GM23338 (cell line): ENCODE measurements at regions not wholly inside any gene's neighbourhood (a gene's known extent, or its start where the extent isn't known, plus 50 kb on each side); places are given as distances from the start of the nearest gene placed in this dataset.

ENCODE experiments used
- ATAC-seq: fragments of 200-7000 bp; cut with Tn5 transposase; 3 replicates; pipeline ENCODE4 v1.9.1; 2020
- DNase-seq: peaks from one replicate; pipeline ENCODE4 v3.0.0-alpha.2; 2015; ENCODE audit warnings: low spot score
- H2AFZ ChIP-seq: fragments of 200-600 bp; sonication (generic); 2 replicates; pipeline ENCODE4 v1.8.0; 2016; ENCODE audit warnings: antibody characterized with exemption, mild to moderate bottlenecking, moderate library complexity
- H3F3A ChIP-seq: fragments of 200-600 bp; sonication (generic); replicated peaks from 2 replicates; pipeline ENCODE4 v1.8.0; 2017; ENCODE audit warnings: antibody characterized with exemption, mixed run types, low read depth
- H3K27ac ChIP-seq: fragments of 200-600 bp; sonication (generic); 2 replicates; pipeline ENCODE4 v1.6.1; 2016; ENCODE audit warnings: low read depth
- H3K27me3 ChIP-seq: fragments of 200-600 bp; sonication (generic); 2 replicates; pipeline ENCODE4 v1.8.0; 2016; ENCODE audit warnings: mild to moderate bottlenecking, mixed run types, moderate library complexity; ENCODE audit not compliant: insufficient read depth
- H3K36me3 ChIP-seq: fragments of 200-600 bp; sonication (generic); 2 replicates; pipeline ENCODE4 v1.8.0; 2016; ENCODE audit warnings: mild to moderate bottlenecking; ENCODE audit not compliant: insufficient read depth
- H3K4me1 ChIP-seq: fragments of 200-600 bp; sonication (generic); 2 replicates; pipeline ENCODE4 v1.8.0; 2016; ENCODE audit warnings: mild to moderate bottlenecking, moderate library complexity; ENCODE audit not compliant: insufficient read depth
- H3K4me2 ChIP-seq: fragments of 200-600 bp; sonication (generic); 2 replicates; pipeline ENCODE4 v1.7.1; 2017; ENCODE audit warnings: mixed run types
- H3K4me3 ChIP-seq: fragments of 200-600 bp; sonication (generic); 2 replicates; pipeline ENCODE4 v1.6.1; 2016; ENCODE audit warnings: mixed run types
- H3K79me2 ChIP-seq: fragments of 200-600 bp; sonication (generic); replicated peaks from 2 replicates; pipeline ENCODE4 v1.8.0; 2017; ENCODE audit warnings: mild to moderate bottlenecking; ENCODE audit not compliant: insufficient read depth
- H3K9me2 ChIP-seq: fragments of 200-600 bp; sonication (generic); 2 replicates; pipeline ENCODE4 v1.8.0; 2017; ENCODE audit not compliant: insufficient read depth
- H4K20me1 ChIP-seq: fragments of 200-600 bp; sonication (generic); replicated peaks from 2 replicates; pipeline ENCODE4 v1.8.0; 2017; ENCODE audit warnings: mild to moderate bottlenecking; ENCODE audit not compliant: insufficient read depth
- H3K27ac Mint-ChIP-seq: 2 replicates; pipeline ENCODE4 v1.8.0; 2020; ENCODE audit warnings: inconsistent platforms, mild to moderate bottlenecking, moderate library complexity, mixed read lengths
- H3K27me3 Mint-ChIP-seq: 3 replicates; pipeline ENCODE4 v1.8.0; 2022; ENCODE audit warnings: low read depth, mild to moderate bottlenecking, moderate library complexity, mixed read lengths, inconsistent platforms; ENCODE audit not compliant: insufficient read depth, poor library complexity
- H3K36me3 Mint-ChIP-seq: 3 replicates; pipeline ENCODE4 v1.8.0; 2021; ENCODE audit warnings: low read depth, mild to moderate bottlenecking, inconsistent platforms, moderate library complexity, mixed read lengths
- H3K4me1 Mint-ChIP-seq: 3 replicates; pipeline ENCODE4 v1.8.0; 2020; ENCODE audit warnings: mild to moderate bottlenecking, inconsistent platforms, mixed read lengths
- H3K4me3 Mint-ChIP-seq: 3 replicates; pipeline ENCODE4 v1.8.0; 2021; ENCODE audit warnings: moderate library complexity, mild to moderate bottlenecking, inconsistent platforms, mixed read lengths
- H3K9me3 Mint-ChIP-seq: 3 replicates; pipeline ENCODE4 v1.8.0; 2020; ENCODE audit warnings: moderate library complexity, mild to moderate bottlenecking, inconsistent platforms, mixed read lengths
- CREB1 ChIP-seq: fragments of 250-450 bp; sonication (Bioruptor Pico); IDR thresholded peaks from 2 replicates; pipeline ENCODE4 v1.5.0; 2020; ENCODE audit warnings: low read depth, mild to moderate bottlenecking, moderate library complexity
- ETS1 ChIP-seq: IDR thresholded peaks from 2 replicates; pipeline ENCODE4 v1.6.1; 2016; ENCODE audit warnings: antibody characterized with exemption
- EZH2 ChIP-seq: fragments of 200-600 bp; sonication (generic); IDR thresholded peaks from one replicate; pipeline ENCODE4 v1.8.0; 2017; ENCODE audit warnings: antibody characterized with exemption, mild to moderate bottlenecking, low read depth; ENCODE audit not compliant: unreplicated experiment
- JUNB ChIP-seq: IDR thresholded peaks from one replicate; pipeline ENCODE4 v1.6.1; 2016; ENCODE audit warnings: antibody characterized with exemption; ENCODE audit not compliant: unreplicated experiment
- NANOG ChIP-seq: IDR thresholded peaks from 2 replicates; pipeline ENCODE4 v1.6.1; 2016; ENCODE audit warnings: antibody characterized with exemption, borderline replicate concordance
- POLR2AphosphoS5 ChIP-seq: IDR thresholded peaks from 2 replicates; pipeline ENCODE4 v1.6.1; 2016; ENCODE audit warnings: antibody characterized with exemption, low read depth
- ZNF114 ChIP-seq: fragments of 250-450 bp; sonication (Bioruptor Pico); IDR thresholded peaks from 2 replicates; pipeline ENCODE4 v1.5.0; 2020; ENCODE audit warnings: mild to moderate bottlenecking, moderate library complexity
- TF ChIP-seq, protein P1 (sequence below): fragments of 250-450 bp; sonication (Bioruptor Pico); IDR thresholded peaks from 2 replicates; pipeline ENCODE4 v1.5.0; 2020; ENCODE audit warnings: mild to moderate bottlenecking, moderate library complexity

- no peak for DNase-seq
Observed at GRCh38 chr9:12613071-12613470, 80.1 kb upstream of the TYRP1 start.

More at GRCh38 chr9:12613071-12613470, 80.1 kb upstream of the TYRP1 start:
- no peak overlapping the region for H3K27ac Mint-ChIP-seq
- no peaks in the 10 kb centered on the region for H3K9me3 Mint-ChIP-seq
- Histone ChIP-seq H3K27ac (no peak overlapping the region), H3K4me1 (peaks cover 3% of the 10 kb centered on the region; the same call in 1 of the 2 replicates), H2AFZ (no peak overlapping the region), H3K9me2 (peaks cover 6% of the 10 kb centered on the region; the same call in 1 of the 2 replicates), H3K79me2 (no peaks in the 10 kb centered on the region), H3F3A (no peaks in the 10 kb centered on the region), H3K36me3 (no peaks in the 10 kb centered on the region), H3K27me3 (no peaks in the 10 kb centered on the region), H4K20me1 (no peaks in the 10 kb centered on the region), H3K4me3 (no peak overlapping the region), H3K4me2 (no peak overlapping the region)
- TF ChIP-seq ZNF114 (CRISPR knock-in tag) = no peak
- TF ChIP-seq ETS1 = no peak
- TF ChIP-seq EZH2 = no peak
- TF ChIP-seq, protein P1, sequence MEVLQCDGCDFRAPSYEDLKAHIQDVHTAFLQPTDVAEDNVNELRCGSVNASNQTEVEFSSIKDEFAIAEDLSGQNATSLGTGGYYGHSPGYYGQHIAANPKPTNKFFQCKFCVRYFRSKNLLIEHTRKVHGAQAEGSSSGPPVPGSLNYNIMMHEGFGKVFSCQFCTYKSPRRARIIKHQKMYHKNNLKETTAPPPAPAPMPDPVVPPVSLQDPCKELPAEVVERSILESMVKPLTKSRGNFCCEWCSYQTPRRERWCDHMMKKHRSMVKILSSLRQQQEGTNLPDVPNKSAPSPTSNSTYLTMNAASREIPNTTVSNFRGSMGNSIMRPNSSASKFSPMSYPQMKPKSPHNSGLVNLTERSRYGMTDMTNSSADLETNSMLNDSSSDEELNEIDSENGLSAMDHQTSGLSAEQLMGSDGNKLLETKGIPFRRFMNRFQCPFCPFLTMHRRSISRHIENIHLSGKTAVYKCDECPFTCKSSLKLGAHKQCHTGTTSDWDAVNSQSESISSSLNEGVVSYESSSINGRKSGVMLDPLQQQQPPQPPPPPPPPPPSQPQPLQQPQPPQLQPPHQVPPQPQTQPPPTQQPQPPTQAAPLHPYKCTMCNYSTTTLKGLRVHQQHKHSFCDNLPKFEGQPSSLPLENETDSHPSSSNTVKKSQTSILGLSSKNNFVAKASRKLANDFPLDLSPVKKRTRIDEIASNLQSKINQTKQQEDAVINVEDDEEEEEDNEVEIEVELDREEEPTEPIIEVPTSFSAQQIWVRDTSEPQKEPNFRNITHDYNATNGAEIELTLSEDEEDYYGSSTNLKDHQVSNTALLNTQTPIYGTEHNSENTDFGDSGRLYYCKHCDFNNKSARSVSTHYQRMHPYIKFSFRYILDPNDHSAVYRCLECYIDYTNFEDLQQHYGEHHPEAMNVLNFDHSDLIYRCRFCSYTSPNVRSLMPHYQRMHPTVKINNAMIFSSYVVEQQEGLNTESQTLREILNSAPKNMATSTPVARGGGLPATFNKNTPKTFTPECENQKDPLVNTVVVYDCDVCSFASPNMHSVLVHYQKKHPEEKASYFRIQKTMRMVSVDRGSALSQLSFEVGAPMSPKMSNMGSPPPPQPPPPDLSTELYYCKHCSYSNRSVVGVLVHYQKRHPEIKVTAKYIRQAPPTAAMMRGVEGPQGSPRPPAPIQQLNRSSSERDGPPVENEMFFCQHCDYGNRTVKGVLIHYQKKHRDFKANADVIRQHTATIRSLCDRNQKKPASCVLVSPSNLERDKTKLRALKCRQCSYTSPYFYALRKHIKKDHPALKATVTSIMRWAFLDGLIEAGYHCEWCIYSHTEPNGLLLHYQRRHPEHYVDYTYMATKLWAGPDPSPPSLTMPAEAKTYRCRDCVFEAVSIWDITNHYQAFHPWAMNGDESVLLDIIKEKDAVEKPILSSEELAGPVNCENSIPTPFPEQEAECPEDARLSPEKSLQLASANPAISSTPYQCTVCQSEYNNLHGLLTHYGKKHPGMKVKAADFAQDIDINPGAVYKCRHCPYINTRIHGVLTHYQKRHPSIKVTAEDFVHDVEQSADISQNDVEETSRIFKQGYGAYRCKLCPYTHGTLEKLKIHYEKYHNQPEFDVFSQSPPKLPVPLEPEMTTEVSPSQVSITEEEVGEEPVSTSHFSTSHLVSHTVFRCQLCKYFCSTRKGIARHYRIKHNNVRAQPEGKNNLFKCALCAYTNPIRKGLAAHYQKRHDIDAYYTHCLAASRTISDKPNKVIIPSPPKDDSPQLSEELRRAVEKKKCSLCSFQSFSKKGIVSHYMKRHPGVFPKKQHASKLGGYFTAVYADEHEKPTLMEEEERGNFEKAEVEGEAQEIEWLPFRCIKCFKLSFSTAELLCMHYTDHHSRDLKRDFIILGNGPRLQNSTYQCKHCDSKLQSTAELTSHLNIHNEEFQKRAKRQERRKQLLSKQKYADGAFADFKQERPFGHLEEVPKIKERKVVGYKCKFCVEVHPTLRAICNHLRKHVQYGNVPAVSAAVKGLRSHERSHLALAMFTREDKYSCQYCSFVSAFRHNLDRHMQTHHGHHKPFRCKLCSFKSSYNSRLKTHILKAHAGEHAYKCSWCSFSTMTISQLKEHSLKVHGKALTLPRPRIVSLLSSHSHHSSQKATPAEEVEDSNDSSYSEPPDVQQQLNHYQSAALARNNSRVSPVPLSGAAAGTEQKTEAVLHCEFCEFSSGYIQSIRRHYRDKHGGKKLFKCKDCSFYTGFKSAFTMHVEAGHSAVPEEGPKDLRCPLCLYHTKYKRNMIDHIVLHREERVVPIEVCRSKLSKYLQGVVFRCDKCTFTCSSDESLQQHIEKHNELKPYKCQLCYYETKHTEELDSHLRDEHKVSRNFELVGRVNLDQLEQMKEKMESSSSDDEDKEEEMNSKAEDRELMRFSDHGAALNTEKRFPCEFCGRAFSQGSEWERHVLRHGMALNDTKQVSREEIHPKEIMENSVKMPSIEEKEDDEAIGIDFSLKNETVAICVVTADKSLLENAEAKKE (CRISPR knock-in tag) = no peak
- TF ChIP-seq POLR2AphosphoS5 = no peak
- no peak for TF ChIP-seq NANOG
- no peak for TF ChIP-seq JUNB
- TF ChIP-seq CREB1 (CRISPR knock-in tag) = no peak
- ATAC-seq = no peak
- H3K4me3 Mint-ChIP-seq = no peak overlapping the region
- H3K4me1 Mint-ChIP-seq = no peaks in the 10 kb centered on the region
- H3K36me3 Mint-ChIP-seq = no peaks in the 10 kb centered on the region
- H3K27me3 Mint-ChIP-seq = no peaks in the 10 kb centered on the region
